ENCODE measurements at regions not wholly inside any gene's neighbourhood (a gene's known extent, or its start where the extent isn't known, plus 50 kb on each side); places are given as distances from the start of the nearest gene placed in this dataset.

DNA sequence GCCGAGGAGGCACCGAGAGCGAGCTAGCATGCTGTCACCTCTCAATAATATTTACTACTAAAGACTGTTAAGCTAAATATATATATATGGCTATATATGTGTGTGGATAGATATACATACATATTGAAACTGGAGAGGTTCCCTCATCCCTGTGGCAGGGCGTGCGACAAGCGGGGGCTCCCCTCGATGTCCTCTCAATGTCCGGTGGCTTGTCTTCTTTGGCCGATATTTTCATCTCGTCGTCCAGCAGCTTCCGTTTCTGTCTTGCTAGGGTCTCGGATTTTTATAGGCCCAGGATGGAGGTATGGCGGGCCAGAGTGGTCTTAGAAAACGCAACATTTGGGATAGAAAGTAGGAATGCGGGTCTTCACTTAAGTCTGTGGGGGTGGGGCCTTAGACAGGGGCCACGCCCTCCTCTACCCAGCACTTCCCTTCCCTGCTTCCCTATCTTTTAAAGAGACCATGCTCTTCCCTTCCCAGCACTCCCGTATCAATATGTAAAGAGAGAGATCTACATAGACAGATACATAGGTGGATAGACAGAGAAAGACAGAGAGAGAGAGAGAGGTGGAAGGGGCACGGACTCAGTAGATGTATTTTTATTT lies 866.8 kb downstream of the DSC3 start (continued):
- TF ChIP-seq, protein P1, sequence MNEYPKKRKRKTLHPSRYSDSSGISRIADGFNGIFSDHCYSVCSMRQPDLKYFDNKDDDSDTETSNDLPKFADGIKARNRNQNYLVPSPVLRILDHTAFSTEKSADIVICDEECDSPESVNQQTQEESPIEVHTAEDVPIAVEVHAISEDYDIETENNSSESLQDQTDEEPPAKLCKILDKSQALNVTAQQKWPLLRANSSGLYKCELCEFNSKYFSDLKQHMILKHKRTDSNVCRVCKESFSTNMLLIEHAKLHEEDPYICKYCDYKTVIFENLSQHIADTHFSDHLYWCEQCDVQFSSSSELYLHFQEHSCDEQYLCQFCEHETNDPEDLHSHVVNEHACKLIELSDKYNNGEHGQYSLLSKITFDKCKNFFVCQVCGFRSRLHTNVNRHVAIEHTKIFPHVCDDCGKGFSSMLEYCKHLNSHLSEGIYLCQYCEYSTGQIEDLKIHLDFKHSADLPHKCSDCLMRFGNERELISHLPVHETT (tag by site-specific recombination; IDR thresholded peaks at IDR 0.05): no peak

DNA sequence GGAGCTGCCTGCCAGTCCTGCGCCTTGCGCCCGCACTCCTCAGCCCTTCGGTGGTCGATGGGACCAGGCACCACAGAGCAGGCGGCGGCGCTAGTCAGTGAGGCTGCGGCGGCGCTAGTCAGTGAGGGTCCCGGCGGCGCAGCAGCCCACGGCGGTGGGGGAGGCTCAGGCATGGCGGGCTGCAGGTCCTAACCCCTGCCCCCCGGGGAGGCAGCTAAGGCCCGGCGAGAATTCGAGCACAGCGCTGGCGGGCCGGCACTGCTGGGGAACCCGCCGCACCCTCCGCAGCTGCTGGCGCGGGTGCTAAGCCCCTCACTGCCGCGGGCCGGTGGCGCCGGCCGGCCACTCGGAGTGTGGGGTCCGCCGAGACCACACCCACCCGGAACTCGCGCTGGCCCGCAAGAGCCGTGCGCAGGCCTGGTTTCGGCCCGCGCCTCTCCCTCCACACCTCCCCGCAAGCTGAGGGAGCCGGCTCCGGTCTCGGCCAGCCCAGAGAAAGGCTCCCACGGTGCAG lies 867.4 kb downstream of the DSC3 start:
- Histone ChIP-seq H3K4me1 (ENCODE audit: control insufficient read depth, insufficient read depth, low read length) (no peaks in the 10 kb centered on the region), H3K4me3 (ENCODE audit: low read depth, low read length) (no peak overlapping the region), H3K27ac (ENCODE audit: extremely low read depth, low read depth, low read length) (no peak overlapping the region), H3K36me3 (ENCODE audit: control insufficient read depth in 2 of 2, insufficient read depth in 1 of 2, low read length in 2 of 2) (no peaks in the 10 kb centered on the region), H3K9me3 (ENCODE audit: control insufficient read depth, insufficient read depth, low read depth, low read length) (no peaks in the 10 kb centered on the region)
- ChIA-PET POLR2A (no interaction called here), CTCF (no interaction called here)
- TF ChIP-seq, protein P2, sequence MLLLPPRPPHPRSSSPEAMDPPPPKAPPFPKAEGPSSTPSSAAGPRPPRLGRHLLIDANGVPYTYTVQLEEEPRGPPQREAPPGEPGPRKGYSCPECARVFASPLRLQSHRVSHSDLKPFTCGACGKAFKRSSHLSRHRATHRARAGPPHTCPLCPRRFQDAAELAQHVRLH (tag by site-specific recombination; IDR thresholded peaks at IDR 0.05): no peak
- no peak for TF ChIP-seq MYNN (tag by site-specific recombination; IDR thresholded peaks at IDR 0.05; ENCODE audit: borderline replicate concordance)
- no peak for TF ChIP-seq ZNF549 (tag by site-specific recombination; IDR thresholded peaks at IDR 0.05)
- TF ChIP-seq KLF8 (tag by site-specific recombination; IDR thresholded peaks at IDR 0.05): no peak
- no peak for TF ChIP-seq ZNF610 (tag by site-specific recombination; IDR thresholded peaks at IDR 0.05; ENCODE audit: borderline replicate concordance)
- no peak for TF ChIP-seq ZSCAN16 (tag by site-specific recombination; IDR thresholded peaks at IDR 0.05)
- TF ChIP-seq, protein P3, sequence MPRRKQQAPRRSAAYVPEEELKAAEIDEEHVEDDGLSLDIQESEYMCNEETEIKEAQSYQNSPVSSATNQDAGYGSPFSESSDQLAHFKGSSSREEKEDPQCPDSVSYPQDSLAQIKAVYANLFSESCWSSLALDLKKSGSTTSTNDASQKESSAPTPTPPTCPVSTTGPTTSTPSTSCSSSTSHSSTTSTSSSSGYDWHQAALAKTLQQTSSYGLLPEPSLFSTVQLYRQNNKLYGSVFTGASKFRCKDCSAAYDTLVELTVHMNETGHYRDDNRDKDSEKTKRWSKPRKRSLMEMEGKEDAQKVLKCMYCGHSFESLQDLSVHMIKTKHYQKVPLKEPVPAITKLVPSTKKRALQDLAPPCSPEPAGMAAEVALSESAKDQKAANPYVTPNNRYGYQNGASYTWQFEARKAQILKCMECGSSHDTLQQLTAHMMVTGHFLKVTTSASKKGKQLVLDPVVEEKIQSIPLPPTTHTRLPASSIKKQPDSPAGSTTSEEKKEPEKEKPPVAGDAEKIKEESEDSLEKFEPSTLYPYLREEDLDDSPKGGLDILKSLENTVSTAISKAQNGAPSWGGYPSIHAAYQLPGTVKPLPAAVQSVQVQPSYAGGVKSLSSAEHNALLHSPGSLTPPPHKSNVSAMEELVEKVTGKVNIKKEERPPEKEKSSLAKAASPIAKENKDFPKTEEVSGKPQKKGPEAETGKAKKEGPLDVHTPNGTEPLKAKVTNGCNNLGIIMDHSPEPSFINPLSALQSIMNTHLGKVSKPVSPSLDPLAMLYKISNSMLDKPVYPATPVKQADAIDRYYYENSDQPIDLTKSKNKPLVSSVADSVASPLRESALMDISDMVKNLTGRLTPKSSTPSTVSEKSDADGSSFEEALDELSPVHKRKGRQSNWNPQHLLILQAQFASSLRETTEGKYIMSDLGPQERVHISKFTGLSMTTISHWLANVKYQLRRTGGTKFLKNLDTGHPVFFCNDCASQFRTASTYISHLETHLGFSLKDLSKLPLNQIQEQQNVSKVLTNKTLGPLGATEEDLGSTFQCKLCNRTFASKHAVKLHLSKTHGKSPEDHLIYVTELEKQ (tag by site-specific recombination; IDR thresholded peaks at IDR 0.05; ENCODE audit: borderline replicate concordance): no peak
- no peak for TF ChIP-seq ZNF404 (tag by site-specific recombination; IDR thresholded peaks at IDR 0.05)
- no peak for TF ChIP-seq GLIS2 (tag by site-specific recombination; IDR thresholded peaks at IDR 0.05)
- TF ChIP-seq ZNF202 (tag by site-specific recombination; IDR thresholded peaks at IDR 0.05; ENCODE audit: borderline replicate concordance): no peak
- no peak for TF ChIP-seq ZNF624 (tag by site-specific recombination; IDR thresholded peaks at IDR 0.05)
- TF ChIP-seq ZFP37 (tag by site-specific recombination; IDR thresholded peaks at IDR 0.05): no peak
- no peak for TF ChIP-seq ZBTB1 (tag by site-specific recombination; IDR thresholded peaks at IDR 0.05)
- TF ChIP-seq ZNF248 (tag by site-specific recombination; IDR thresholded peaks at IDR 0.05): no peak
- TF ChIP-seq ZNF473 (tag by site-specific recombination; IDR thresholded peaks at IDR 0.05): no peak
- TF ChIP-seq, protein P4, sequence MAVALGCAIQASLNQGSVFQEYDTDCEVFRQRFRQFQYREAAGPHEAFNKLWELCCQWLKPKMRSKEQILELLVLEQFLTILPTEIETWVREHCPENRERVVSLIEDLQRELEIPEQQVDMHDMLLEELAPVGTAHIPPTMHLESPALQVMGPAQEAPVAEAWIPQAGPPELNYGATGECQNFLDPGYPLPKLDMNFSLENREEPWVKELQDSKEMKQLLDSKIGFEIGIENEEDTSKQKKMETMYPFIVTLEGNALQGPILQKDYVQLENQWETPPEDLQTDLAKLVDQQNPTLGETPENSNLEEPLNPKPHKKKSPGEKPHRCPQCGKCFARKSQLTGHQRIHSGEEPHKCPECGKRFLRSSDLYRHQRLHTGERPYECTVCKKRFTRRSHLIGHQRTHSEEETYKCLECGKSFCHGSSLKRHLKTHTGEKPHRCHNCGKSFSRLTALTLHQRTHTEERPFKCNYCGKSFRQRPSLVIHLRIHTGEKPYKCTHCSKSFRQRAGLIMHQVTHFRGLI (tag by site-specific recombination; IDR thresholded peaks at IDR 0.05): no peak
- no peak for TF ChIP-seq ZNF768 (tag by site-specific recombination; IDR thresholded peaks at IDR 0.05)
- no peak for TF ChIP-seq SP2 (tag by site-specific recombination; IDR thresholded peaks at IDR 0.05)
- no peak for TF ChIP-seq ZNF221 (tag by site-specific recombination; IDR thresholded peaks at IDR 0.05; ENCODE audit: borderline replicate concordance)
- TF ChIP-seq OSR2 (tag by site-specific recombination; IDR thresholded peaks at IDR 0.05): no peak
